Spleen (tissue), 11 donors: ENCODE measurements at regions not wholly inside any gene's neighbourhood (a gene's known extent, or its start where the extent isn't known, plus 50 kb on each side); places are given as distances from the start of the nearest gene placed in this dataset.

Experiments
- DNase-seq: peaks from one replicate; pipeline ENCODE4 v3.0.0-alpha.2; 2020
- H3K27ac ChIP-seq, 8 donors: fragments of 200-600 bp; sonication (generic) in 7 of 8; 1 replicate in 4 of 8; 2 replicates in 4 of 8; pipeline versions ENCODE4 v1.5.0 to v1.8.0; 2016 to 2021; ENCODE audit warnings: inconsistent platforms in 4 of 8, mild to moderate bottlenecking in 4 of 8, moderate library complexity in 1 of 8
- H3K27me3 ChIP-seq, 7 donors: fragments of 200-600 bp; sonication (generic) in 6 of 7; replicated peaks in 1 of 7; 1 replicate in 4 of 7; 2 replicates in 3 of 7; pipeline versions ENCODE4 v1.5.0 to v1.8.0; 2016 to 2021; ENCODE audit warnings: inconsistent platforms in 3 of 7, mild to moderate bottlenecking in 1 of 7
- H3K36me3 ChIP-seq, 6 donors: fragments of 200-600 bp; sonication (generic) in 5 of 6; 1 replicate in 4 of 6; 2 replicates in 2 of 6; pipeline versions ENCODE4 v1.5.0 to v1.8.0; 2016 to 2021; ENCODE audit warnings: inconsistent platforms in 2 of 6
- H3K4me1 ChIP-seq, 6 donors: fragments of 200-600 bp; sonication (generic) in 5 of 6; 1 replicate in 3 of 6; 2 replicates in 3 of 6; pipeline versions ENCODE4 v1.5.0 to v1.8.0; 2016 to 2021; ENCODE audit warnings: inconsistent platforms in 3 of 6
- H3K4me3 ChIP-seq, 8 donors: fragments of 200-600 bp; sonication (generic) in 7 of 8; 1 replicate in 4 of 8; 2 replicates in 4 of 8; pipeline versions ENCODE4 v1.5.0 to v1.8.0; 2016 to 2021; ENCODE audit warnings: inconsistent platforms in 4 of 8, mild to moderate bottlenecking in 4 of 8, moderate library complexity in 2 of 8
- H3K9me3 ChIP-seq, 8 donors: fragments of 200-600 bp; sonication (generic) in 7 of 8; 1 replicate in 4 of 8; 2 replicates in 4 of 8; pipeline versions ENCODE4 v1.5.0 to v1.8.0; 2016 to 2021; ENCODE audit warnings: inconsistent platforms in 4 of 8
- CTCF ChIP-seq, 11 experiments: fragments of 200-600 bp in 7 of 11; fragments of 450-650 bp in 4 of 11; sonication (generic) in 4 of 11; IDR thresholded peaks in 8 of 11; conservative IDR thresholded peaks in 3 of 11; 1 replicate in 7 of 11; 2 replicates in 4 of 11; pipeline versions ENCODE4 v1.4.0 to v1.8.0; 2016 to 2021; ENCODE audit warnings: antibody characterized with exemption in 11 of 11, inconsistent platforms in 4 of 11, mild to moderate bottlenecking in 1 of 11
- POLR2A ChIP-seq, 3 donors: fragments of 450-650 bp; IDR thresholded peaks; one replicate each; pipeline ENCODE4 v1.5.1; 2017; ENCODE audit warnings: antibody characterized with exemption in 3 of 3, mild to moderate bottlenecking in 1 of 3
- POLR2AphosphoS5 ChIP-seq, 3 donors: sonication (generic); formaldehyde crosslinking; IDR thresholded peaks; one replicate each; pipeline ENCODE4 v1.5.1; 2017; ENCODE audit warnings: antibody characterized with exemption in 3 of 3
- WGBS, 5 donors: extraction: QIAGEN DNeasy Blood & Tissue Kit in 3 of 5; methylation state at CpG; one replicate each; pipeline versions ENCODE4 v1.1.5 to v1.1.7; 2013 to 2018; 5-methylcytosine and 5-hydroxymethylcytosine counted together
- intact Hi-C: fragments of 100-400 bp; cut with DNase I; formaldehyde crosslinking; loops from one replicate; pipeline ENCODE4 v1.15.0; 2023; ENCODE audit warnings: low total_unique reads
- donor health status: healthy with polysubstance abuse.
- donor health status: DM: no; HTN: no; CAD: no; lungs with moderate emphysema.
- donor health status: DM: no; HTN: no; CAD: no.
- donor health status: Bipolar disorder and iron deficiency.
- donor health status: healthy.
- donor health status: DM: no; HTN: no; CAD: no.
- donor health status: DM: yes; HTN: yes; CAD: no.

GRCh38 chr14:29056041-29056566, 289.5 kb downstream of the FOXG1 start:
- TF ChIP-seq POLR2AphosphoS5 (IDR thresholded peaks at IDR 0.05) (no peak), POLR2A (IDR thresholded peaks at IDR 0.05) (no peak), CTCF (IDR thresholded peaks at IDR 0.05 in 8 of 11, conservative IDR thresholded peaks at IDR 0.05 in 3 of 11) (no peak)
- Histone ChIP-seq H3K27ac (no peak overlapping the region), H3K9me3 (no peaks in the 10 kb centered on the region), H3K27me3 (no peaks in the 10 kb centered on the region), H3K4me1 (no peaks in the 10 kb centered on the region), H3K36me3 (no peaks in the 10 kb centered on the region), H3K4me3 (no peak overlapping the region)
- 68 to 84% (median 75%) methylated on average over 6 of the region's 6 CpGs for WGBS, 5 donors
- DNase-seq = no peak
- intact Hi-C loops = no loop called here

GRCh38 chr14:29061702-29062101, 295.1 kb downstream of the FOXG1 start:
- intact Hi-C loops = no loop called here
- Histone ChIP-seq H3K27ac (no peak overlapping the region), H3K4me1 (no peaks in the 10 kb centered on the region), H3K4me3 (no peak overlapping the region), H3K9me3 (peaks cover 0 to 19% (median 0%) of the 10 kb centered on the region in 8 donors), H3K27me3 (no peaks in the 10 kb centered on the region), H3K36me3 (no peaks in the 10 kb centered on the region)
- no peak for DNase-seq
- no peak for TF ChIP-seq CTCF (IDR thresholded peaks at IDR 0.05 in 8 of 11, conservative IDR thresholded peaks at IDR 0.05 in 3 of 11)
- TF ChIP-seq POLR2A (IDR thresholded peaks at IDR 0.05) = no peak
- no peak for TF ChIP-seq POLR2AphosphoS5 (IDR thresholded peaks at IDR 0.05)
- WGBS, 5 donors = 76 to 91% (median 80%) methylated on average over 2 of the region's 2 CpGs

- no peaks in the 10 kb centered on the region for H3K27me3 ChIP-seq
- DNase-seq = no peak
- TF ChIP-seq POLR2A (IDR thresholded peaks at IDR 0.05) = no peak
- no peak for TF ChIP-seq CTCF (IDR thresholded peaks at IDR 0.05 in 8 of 11, conservative IDR thresholded peaks at IDR 0.05 in 3 of 11)
- no peak for TF ChIP-seq POLR2AphosphoS5 (IDR thresholded peaks at IDR 0.05)
- intact Hi-C loops = no loop called here
- no peak overlapping the region for H3K27ac ChIP-seq
- no peaks in the 10 kb centered on the region for H3K36me3 ChIP-seq
- H3K9me3 ChIP-seq = peaks cover 0 to 25% (median 0%) of the 10 kb centered on the region in 8 donors
- H3K4me1 ChIP-seq = no peaks in the 10 kb centered on the region
- 74 to 88% (median 80%) methylated on average over 6 of the region's 6 CpGs for WGBS, 5 donors
- H3K4me3 ChIP-seq = no peak overlapping the region
Measured at GRCh38 chr14:29062466-29062865, 295.9 kb downstream of the FOXG1 start.

- DNase-seq = no peak
- Histone ChIP-seq H3K9me3 (peaks cover 0 to 25% (median 2%) of the 10 kb centered on the region in 8 donors), H3K27me3 (no peaks in the 10 kb centered on the region), H3K4me3 (no peak overlapping the region), H3K36me3 (no peaks in the 10 kb centered on the region), H3K4me1 (no peaks in the 10 kb centered on the region), H3K27ac (no peak overlapping the region)
- WGBS, 5 donors = 80 to 93% (median 84%) methylated on average over 4 of the region's 4 CpGs
- intact Hi-C loops = no loop called here
- no peak for TF ChIP-seq POLR2A (IDR thresholded peaks at IDR 0.05)
- TF ChIP-seq POLR2AphosphoS5 (IDR thresholded peaks at IDR 0.05) = no peak
- TF ChIP-seq CTCF (IDR thresholded peaks at IDR 0.05 in 8 of 11, conservative IDR thresholded peaks at IDR 0.05 in 3 of 11) = no peak
Measured at GRCh38 chr14:29062976-29063375, 296.4 kb downstream of the FOXG1 start.
